Neural cell (in vitro differentiated cells): ENCODE measurements at regions not wholly inside any gene's neighbourhood (a gene's known extent, or its start where the extent isn't known, plus 50 kb on each side); places are given as distances from the start of the nearest gene placed in this dataset.

Experiments
- H2AFZ ChIP-seq: fragments of 200-600, 300-800 bp; sonication (generic), shearing (Covaris generic); 2 replicates; pipeline ENCODE4 v1.6.0; 2014; ENCODE audit warnings: low read depth, mild to moderate bottlenecking, antibody characterized with exemption, low read length, moderate library complexity
- H3F3A ChIP-seq: fragments of 200-600 bp; shearing (Covaris generic); 2 replicates; pipeline ENCODE4 v1.6.1; 2016; ENCODE audit warnings: mild to moderate bottlenecking, moderate library complexity, mixed read lengths, antibody characterized with exemption, low read length; ENCODE audit not compliant: insufficient read depth, poor library complexity, severe bottlenecking
- H3K27ac ChIP-seq: fragments of 200-600, 300-800 bp; sonication (generic), shearing (Covaris generic); 2 replicates; pipeline ENCODE4 v1.5.1; 2014; ENCODE audit warnings: mild to moderate bottlenecking, low read length, moderate library complexity
- H3K27me3 ChIP-seq: fragments of 300-800, 200-600 bp; sonication (generic), shearing (Covaris generic); 2 replicates; pipeline ENCODE4 v1.6.0; 2014; ENCODE audit warnings: mild to moderate bottlenecking, low read depth, low read length, moderate library complexity; ENCODE audit not compliant: insufficient read depth
- H3K36me3 ChIP-seq: fragments of 300-800, 200-600 bp; sonication (generic), shearing (Covaris generic); 2 replicates; pipeline ENCODE4 v1.5.1; 2014; ENCODE audit warnings: mild to moderate bottlenecking, antibody characterized with exemption, low read length, moderate library complexity; ENCODE audit not compliant: insufficient read depth
- H3K4me2 ChIP-seq: fragments of 300-800, 200-600 bp; sonication (generic), shearing (Covaris generic); 2 replicates; pipeline ENCODE4 v1.6.0; 2014; ENCODE audit warnings: mild to moderate bottlenecking, low read length
- H3K4me3 ChIP-seq: fragments of 300-800, 200-600 bp; sonication (generic), shearing (Covaris generic); 2 replicates; pipeline ENCODE4 v1.5.1; 2014; ENCODE audit warnings: mild to moderate bottlenecking, low read length, moderate library complexity
- H3K79me2 ChIP-seq: fragments of 200-600 bp; shearing (Covaris generic); replicated peaks from 2 replicates; pipeline ENCODE4 v1.6.0; 2014; ENCODE audit warnings: mild to moderate bottlenecking, low read length, moderate library complexity; ENCODE audit not compliant: insufficient read depth
- H3K9ac ChIP-seq: fragments of 300-800, 200-600 bp; sonication (generic), shearing (Covaris generic); 2 replicates; pipeline ENCODE4 v1.6.1; 2016; ENCODE audit warnings: mild to moderate bottlenecking, low read length, mixed read lengths
- H3K9me2 ChIP-seq: fragments of 200-600 bp; shearing (Covaris generic); 2 replicates; pipeline ENCODE4 v1.6.1; 2016; ENCODE audit warnings: mild to moderate bottlenecking, low read length, mixed read lengths; ENCODE audit not compliant: insufficient read depth
- H3K9me3 ChIP-seq: fragments of 200-600, 300-800 bp; sonication (generic), shearing (Covaris generic); 2 replicates; pipeline ENCODE4 v1.6.1; 2016; ENCODE audit warnings: mild to moderate bottlenecking, mixed run types, low read length, moderate library complexity, mixed read lengths
- H4K20me1 ChIP-seq: fragments of 200-600 bp; shearing (Covaris generic); 2 replicates; pipeline ENCODE4 v1.6.1; 2016; ENCODE audit warnings: mild to moderate bottlenecking, mixed run types; ENCODE audit not compliant: insufficient read depth
- CTCF ChIP-seq: fragments of 450-650 bp; IDR thresholded peaks from 2 replicates; pipeline ENCODE4 v1.5.1; 2014; ENCODE audit warnings: antibody characterized with exemption, mild to moderate bottlenecking, moderate library complexity; ENCODE audit not compliant: poor library complexity, severe bottlenecking
- EP300 ChIP-seq: fragments of 450-650 bp; conservative IDR thresholded peaks from 2 replicates; pipeline ENCODE4 v1.6.1; 2014; ENCODE audit warnings: antibody characterized with exemption, mild to moderate bottlenecking, moderate library complexity; ENCODE audit not compliant: poor library complexity, severe bottlenecking
- EZH2 ChIP-seq: fragments of 200-600, 300-800 bp; shearing (Covaris generic), sonication (generic); IDR thresholded peaks from 2 replicates; pipeline ENCODE4 v1.6.1; 2014; ENCODE audit warnings: antibody characterized with exemption, low read length, borderline replicate concordance, mild to moderate bottlenecking; ENCODE audit not compliant: insufficient read depth, poor library complexity, severe bottlenecking
- MXI1 ChIP-seq: fragments of 450-650 bp; conservative IDR thresholded peaks from 2 replicates; pipeline ENCODE4 v1.6.1; 2014; ENCODE audit warnings: antibody characterized with exemption, mild to moderate bottlenecking; ENCODE audit not compliant: poor library complexity, severe bottlenecking
- POLR2AphosphoS5 ChIP-seq: IDR thresholded peaks from 2 replicates; pipeline ENCODE4 v1.6.1; 2012
- RAD21 ChIP-seq: fragments of 450-650 bp; conservative IDR thresholded peaks from 2 replicates; pipeline ENCODE4 v1.6.1; 2014; ENCODE audit warnings: antibody characterized with exemption, mild to moderate bottlenecking, moderate library complexity
- REST ChIP-seq: IDR thresholded peaks from 2 replicates; pipeline ENCODE4 v1.6.1; 2012; ENCODE audit warnings: borderline replicate concordance
- SMC3 ChIP-seq: fragments of 450-650 bp; conservative IDR thresholded peaks from 2 replicates; pipeline ENCODE4 v1.6.1; 2014; ENCODE audit warnings: antibody characterized with exemption, mild to moderate bottlenecking, moderate library complexity; ENCODE audit not compliant: poor library complexity
- TAF1 ChIP-seq: IDR thresholded peaks from 2 replicates; pipeline ENCODE4 v1.6.1; 2012; ENCODE audit warnings: low read depth

GRCh38 chr10:60542657-60543056 is 153.0 kb upstream of the ANK3 start:
- no peaks in the 10 kb centered on the region for H3K9me3 ChIP-seq
- TF ChIP-seq RAD21: no peak
- TF ChIP-seq EP300: no peak
- peaks cover 66% of the 10 kb centered on the region for H3K79me2 ChIP-seq
- peaks cover 4% of the 10 kb centered on the region for H3K36me3 ChIP-seq
- no peak overlapping the region for H3K9ac ChIP-seq
- no peak overlapping the region for H2AFZ ChIP-seq
- no peaks in the 10 kb centered on the region for H3K27me3 ChIP-seq
- H3K9me2 ChIP-seq: no peaks in the 10 kb centered on the region
- H3F3A ChIP-seq: no peaks in the 10 kb centered on the region
- no peak overlapping the region for H3K4me2 ChIP-seq
- H3K27ac ChIP-seq: no peak overlapping the region
- H4K20me1 ChIP-seq: peaks cover 13% of the 10 kb centered on the region
- H3K4me3 ChIP-seq: no peak overlapping the region

- Histone ChIP-seq H3K4me3 (no peak overlapping the region), H3K9ac (no peak overlapping the region), H3F3A (no peaks in the 10 kb centered on the region), H3K27me3 (no peaks in the 10 kb centered on the region), H3K4me2 (no peak overlapping the region), H3K9me3 (no peaks in the 10 kb centered on the region), H3K27ac (no peak overlapping the region), H3K79me2 (peaks cover 70% of the 10 kb centered on the region), H3K9me2 (no peaks in the 10 kb centered on the region), H4K20me1 (peaks cover 15% of the 10 kb centered on the region), H3K36me3 (peaks cover 4% of the 10 kb centered on the region), H2AFZ (no peak overlapping the region)
- TF ChIP-seq SMC3 (no peak), REST (no peak), TAF1 (no peak), CTCF (no peak), POLR2AphosphoS5 (no peak), EZH2 (no peak), MXI1 (no peak), EP300 (no peak), RAD21 (no peak)
Measured at GRCh38 chr10:60541451-60541850, 151.8 kb upstream of the ANK3 start.

GRCh38 chr10:60537697-60538096 is 148.0 kb upstream of the ANK3 start:
- Histone ChIP-seq H3K27ac (no peak overlapping the region), H3K79me2 (peaks cover 68% of the 10 kb centered on the region), H3F3A (no peaks in the 10 kb centered on the region), H3K4me2 (no peak overlapping the region), H3K27me3 (no peaks in the 10 kb centered on the region), H4K20me1 (peaks cover 22% of the 10 kb centered on the region), H3K4me3 (no peak overlapping the region), H3K36me3 (peaks cover 4% of the 10 kb centered on the region), H3K9me3 (no peaks in the 10 kb centered on the region), H3K9ac (no peak overlapping the region), H3K9me2 (no peaks in the 10 kb centered on the region), H2AFZ (no peak overlapping the region)
- no peak for TF ChIP-seq POLR2AphosphoS5
- TF ChIP-seq EP300: no peak
- TF ChIP-seq MXI1: no peak
- no peak for TF ChIP-seq EZH2
